CD4-positive, alpha-beta T cell treated with Interleukin-6 for 4 hours (primary cell): ENCODE measurements at regions not wholly inside any gene's neighbourhood (a gene's known extent, or its start where the extent isn't known, plus 50 kb on each side); places are given as distances from the start of the nearest gene placed in this dataset.

ENCODE experiments used
- DNase-seq: peaks from one replicate; pipeline ENCODE4 v3.0.0-alpha.2; 2020; ENCODE audit warnings: mixed read lengths

- no peak for DNase-seq
These were observed 309.4 kb downstream of the BTG1 start for GRCh38 chr12:91836264-91836663.

DNA sequence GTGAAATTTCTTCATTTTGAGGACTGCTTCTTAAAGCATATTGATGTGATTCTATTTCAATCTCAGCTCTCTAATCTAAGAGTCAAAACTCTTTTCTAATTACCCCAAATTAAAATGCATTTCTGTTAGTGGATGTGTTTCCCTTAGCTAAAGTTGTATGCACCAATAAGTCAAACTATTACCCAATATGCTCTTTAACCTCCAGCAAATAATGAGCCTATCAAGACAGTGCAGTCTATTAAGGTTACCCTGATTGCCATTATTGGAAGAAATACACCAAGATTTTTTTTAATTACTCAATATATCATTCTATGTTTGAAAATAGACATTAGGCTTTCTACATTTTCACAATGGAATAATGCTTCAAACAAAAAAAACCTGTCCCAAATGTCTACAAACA, 310.0 kb downstream of the BTG1 start:
- DNase-seq: no peak

DNA sequence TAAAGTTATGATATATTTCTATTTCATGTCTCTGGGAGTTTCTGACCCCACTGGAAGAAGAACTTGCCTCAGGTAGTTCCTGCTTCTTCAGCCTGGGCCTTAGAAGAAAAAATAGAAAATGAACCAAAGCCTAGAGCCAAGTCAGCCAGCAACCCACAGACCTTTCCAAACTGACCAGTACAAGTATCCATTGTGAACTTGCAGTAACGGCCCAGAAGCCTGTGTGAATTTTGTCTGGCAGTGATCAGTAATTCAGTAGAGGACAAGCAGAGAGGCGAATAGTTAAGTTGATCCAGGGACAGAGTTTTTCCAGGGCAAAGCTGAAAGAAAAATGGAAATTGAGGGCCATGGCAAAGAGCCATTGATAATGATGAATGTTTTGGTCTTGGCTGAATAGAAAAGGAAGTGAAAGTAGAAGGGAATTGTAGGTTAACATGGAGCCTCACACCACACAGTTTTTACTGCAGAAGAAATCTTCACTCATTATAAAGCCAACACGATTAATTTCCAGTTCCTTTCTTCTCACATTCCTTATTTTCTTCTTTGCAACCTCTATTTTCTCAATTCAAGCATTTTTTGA, 311.8 kb downstream of the BTG1 start:
- DNase-seq: no peak

GRCh38 chr12:91825999-91826398, 319.6 kb downstream of the BTG1 start:
- no peak for DNase-seq

DNA sequence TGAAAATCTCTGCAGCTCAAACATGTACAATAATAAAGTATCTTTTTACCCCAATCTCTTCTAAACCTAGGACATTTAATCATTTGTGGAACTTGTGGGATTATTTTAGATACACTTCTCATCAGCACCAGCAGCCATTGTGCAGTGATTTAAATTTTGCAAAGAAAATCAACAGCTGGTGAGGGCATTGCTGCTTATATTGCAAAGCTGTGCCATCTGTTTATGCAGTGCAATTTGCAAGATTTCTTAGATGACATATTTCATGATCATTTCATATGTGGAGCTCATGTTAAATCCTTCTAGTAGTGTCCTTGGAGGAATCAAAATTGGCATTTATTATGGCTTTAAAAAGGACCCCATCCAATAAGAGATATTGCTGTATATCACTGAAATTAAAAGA, 320.7 kb downstream of the BTG1 start:
- DNase-seq: no peak

GRCh38 chr12:91819132-91819447, 326.6 kb downstream of the BTG1 start:
- DNase-seq: no peak

DNA sequence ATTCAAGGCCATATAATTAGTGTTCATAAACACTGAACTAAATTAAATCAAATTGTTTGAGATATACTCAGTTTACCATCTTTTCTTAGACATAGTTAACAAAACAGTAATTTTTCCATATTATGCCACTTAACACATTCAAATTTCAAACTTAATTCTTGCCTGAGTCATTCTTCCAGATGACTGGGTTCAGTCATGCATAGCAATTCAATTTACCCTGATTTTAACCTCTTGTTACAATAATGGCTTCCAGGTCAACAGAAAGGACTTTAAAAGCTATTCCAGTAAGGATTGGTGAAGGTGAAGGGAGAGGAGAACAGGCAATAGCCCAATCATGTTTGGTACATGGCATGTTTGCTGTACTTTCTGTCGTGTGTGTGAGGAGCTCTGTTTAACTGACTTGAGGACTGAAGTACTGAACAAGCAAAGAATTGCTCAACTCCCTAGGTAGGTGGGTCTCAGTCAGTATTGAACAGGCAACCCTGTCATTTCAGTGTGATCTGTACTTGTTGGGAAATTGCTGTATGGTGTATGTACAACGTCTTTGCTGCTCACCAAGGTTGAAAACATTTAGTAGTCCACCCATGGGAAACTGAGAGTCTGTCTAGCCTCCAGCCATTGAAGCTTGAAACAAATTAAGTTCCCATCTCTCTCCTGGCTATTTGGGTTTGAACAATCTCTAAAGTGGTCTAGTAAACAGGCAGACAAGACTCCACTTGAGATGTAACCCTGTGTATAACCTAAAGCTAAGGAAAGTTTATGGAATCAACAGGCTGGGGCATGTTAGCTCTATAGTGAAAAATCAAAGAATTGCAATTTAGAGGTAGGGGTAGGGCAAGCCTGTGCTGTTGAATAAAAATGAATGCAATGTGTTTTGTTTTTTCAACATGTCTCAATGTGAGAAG, 327.2 kb downstream of the BTG1 start:
- DNase-seq: no peak

DNA sequence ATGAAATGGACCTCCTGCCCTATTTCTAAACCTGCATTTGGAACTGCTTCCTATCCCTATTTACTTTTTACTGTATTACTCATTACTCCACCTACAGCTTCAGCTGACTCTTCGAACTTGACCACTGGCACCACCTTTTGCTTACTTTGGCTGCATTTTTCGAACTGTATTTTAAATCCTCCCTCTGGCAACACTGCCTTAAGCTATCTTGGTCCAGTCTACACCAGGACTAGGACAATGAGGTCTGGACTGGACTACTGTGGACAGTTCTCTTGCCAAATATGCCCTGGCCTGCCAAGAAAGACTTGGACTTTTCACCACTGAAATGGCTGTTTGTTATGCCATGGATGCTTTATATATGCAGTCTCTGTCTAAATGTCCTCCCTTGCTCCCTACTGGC, 328.1 kb downstream of the BTG1 start:
- DNase-seq: no peak

DNA sequence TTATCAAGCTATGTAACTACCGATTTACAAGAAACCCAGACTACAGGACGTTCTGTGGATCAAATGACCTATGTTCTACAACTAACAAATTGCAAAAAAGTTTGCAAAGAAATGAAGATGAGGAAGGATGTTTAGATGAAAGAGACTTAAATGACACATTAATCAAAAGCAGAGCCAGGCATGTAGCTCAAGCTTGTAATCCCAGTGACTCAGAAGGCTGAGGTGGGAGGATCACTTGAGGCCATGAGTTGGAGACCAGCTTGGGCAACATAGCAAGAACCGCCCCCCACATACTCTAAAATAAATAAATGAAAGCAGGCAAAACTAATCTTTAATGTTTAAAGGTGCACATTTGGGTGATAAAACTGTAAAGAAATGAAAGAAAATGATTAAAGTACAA, 331.9 kb downstream of the BTG1 start:
- DNase-seq: peak; percentile 28

DNA sequence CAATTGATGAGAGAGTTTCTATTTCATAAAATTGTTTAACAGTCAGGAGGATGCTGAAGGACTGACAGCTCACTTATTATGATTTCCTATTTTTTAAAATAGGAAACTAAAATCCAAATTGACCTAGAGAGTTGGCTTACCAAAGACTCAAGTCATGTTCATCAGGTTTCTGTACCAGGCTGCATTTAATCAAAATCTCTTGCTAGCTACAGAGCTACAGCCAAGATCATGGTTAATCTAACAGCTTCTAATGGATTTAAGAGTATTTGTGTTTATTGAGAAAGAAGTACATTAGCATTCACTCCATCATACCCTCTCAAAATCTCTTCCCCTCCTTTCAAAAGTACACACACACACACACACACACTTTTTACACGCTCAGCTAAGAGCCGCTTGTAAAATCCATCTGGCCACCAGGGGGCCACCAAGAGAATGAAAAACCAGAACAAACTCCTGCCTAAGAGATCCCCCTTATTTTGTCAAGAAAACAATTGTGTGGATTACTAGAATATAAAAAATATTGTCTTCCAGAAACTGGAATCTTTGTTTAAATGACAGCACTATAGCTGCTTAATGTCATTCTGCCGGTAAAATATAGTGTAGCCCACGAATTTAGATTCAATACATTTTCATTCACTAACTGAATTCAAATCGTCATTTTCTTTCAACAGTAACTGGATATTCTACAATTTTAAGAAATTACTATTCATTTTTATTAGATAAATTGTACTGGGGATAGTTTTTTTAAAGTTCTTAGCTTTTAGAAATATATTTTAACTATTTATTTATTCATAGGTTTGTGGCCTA, 334.0 kb downstream of the BTG1 start:
- peak; percentile 89 for DNase-seq

GRCh38 chr12:91810531-91811451, 334.9 kb downstream of the BTG1 start:
- DNase-seq: no peak

DNA sequence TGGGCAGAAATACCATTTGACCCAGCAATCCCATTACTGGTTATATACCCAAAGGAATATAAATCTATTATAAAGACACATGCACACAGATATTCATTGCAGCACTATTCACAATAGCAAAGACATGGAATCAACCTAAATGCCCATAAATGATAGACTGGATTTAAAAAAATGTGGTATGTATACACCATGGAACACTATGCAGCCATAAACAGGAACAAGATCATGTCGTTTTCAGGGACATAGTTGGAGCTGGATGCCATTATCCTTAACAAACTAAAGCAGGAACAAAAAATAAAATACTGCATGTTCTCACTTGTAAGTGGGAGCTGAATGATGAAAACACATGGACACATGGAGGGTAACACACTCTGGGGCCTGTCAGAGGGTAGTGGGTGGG, 335.6 kb downstream of the BTG1 start:
- no peak for DNase-seq

DNA sequence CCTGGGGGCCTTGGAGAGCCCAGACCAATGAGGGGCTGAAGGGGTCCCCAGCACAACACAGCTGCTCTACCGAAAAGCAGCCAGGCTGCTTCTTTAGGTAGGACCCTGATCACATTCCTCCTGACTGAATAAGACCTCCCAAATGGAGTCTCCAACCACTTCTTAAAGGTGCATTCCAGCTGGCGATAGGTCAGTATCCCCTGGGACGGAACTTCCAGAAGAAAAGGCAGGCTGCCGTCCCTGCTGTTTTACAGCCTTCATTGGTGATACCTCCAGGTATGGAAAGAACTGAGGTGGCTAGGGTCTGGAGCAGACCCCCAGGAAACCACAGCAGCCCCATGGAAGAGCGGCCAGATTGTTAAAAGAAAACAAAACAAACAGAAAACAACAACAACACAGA, 340.6 kb downstream of the BTG1 start:
- no peak for DNase-seq

- no peak for DNase-seq
These were observed 341.1 kb downstream of the BTG1 start for GRCh38 chr12:91804533-91804932.

DNA sequence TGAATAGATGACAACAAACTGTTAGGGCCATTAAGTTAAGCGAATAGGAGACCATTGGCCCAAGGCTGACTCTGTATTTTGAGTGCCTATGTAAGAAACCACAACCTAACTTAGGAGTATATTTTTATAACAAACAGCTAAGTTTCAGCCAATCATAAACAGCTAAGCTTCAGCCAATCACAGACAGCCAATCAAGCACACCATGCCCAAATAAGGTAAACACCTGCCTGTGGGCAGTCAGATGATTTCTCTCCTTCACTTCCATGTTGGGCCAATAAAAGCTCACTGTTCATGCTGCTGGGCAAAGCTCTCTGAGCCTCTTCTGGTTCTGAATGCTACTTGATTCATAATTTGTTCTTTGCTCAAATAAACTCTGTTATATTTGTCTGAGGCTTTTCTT, 344.6 kb downstream of the BTG1 start:
- no peak for DNase-seq

DNA sequence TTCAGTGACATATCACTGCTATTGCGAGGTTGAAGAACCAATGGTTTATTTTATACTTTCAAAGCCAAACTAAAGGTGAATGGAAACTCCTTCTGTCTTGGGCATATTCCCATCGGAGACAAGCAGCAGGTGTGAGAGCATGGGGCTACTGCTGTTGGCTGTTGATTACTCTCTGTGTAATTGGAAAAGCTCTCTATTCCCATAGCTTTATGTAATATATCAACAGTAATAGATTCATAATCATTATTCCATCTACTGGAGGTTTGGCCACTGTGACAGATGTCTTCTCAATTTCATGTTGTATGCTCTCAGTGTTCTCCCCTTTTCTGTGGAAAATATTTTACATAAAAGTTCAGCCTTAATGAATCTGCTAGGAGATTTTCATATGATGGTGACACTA, 352.0 kb downstream of the BTG1 start:
- no peak for DNase-seq

DNA sequence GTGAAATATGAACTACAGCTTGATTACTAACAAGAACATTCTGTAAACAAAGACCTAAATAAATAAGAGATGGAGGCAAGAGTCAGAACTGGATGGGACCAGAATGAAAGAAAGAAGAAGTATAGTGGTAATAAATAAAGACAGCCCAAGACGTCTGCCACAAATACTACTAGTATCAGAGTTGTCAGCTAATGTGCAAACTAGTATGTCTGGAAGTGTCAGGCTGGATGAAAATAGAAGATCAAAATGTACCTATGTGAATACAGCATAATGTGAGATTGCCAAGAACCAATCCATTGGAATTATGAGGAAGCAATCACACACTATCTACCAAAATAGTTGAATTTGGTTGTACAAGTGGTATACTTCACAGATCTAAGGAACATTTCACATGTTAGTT, 353.0 kb downstream of the BTG1 start:
- no peak for DNase-seq

GRCh38 chr12:91786499-91787272, 359.0 kb downstream of the BTG1 start:
- DNase-seq: peak; percentile 25

- DNase-seq: no peak
These were observed 359.8 kb downstream of the BTG1 start for GRCh38 chr12:91785655-91786498.

GRCh38 chr12:91781114-91781513, 364.5 kb downstream of the BTG1 start:
- DNase-seq: no peak

DNA sequence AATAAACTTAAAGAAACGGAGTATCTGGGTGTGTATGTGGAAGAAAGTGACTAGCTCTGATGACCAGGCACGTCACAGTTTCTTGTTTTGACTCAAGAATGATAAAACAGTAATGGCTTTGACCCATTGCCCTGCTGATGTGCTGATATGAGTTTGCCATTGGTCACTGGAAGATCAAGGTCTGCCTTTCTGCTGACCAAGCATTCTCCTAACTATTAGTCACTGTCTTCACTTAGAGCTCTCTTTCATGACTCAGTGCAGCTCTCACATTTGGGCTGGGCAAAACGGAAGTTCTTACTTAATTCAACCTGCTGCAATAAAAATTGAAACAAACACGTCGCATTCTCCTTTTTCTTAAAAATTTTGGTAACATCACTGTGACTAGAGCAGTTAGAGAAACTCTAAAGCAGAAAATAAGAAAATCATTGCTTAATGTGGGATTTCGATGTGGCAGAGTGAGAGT, 366.7 kb downstream of the BTG1 start:
- peak; percentile 66 for DNase-seq
